ENCODE measurements at regions not wholly inside any gene's neighbourhood (a gene's known extent, or its start where the extent isn't known, plus 50 kb on each side); places are given as distances from the start of the nearest gene placed in this dataset.

DNA sequence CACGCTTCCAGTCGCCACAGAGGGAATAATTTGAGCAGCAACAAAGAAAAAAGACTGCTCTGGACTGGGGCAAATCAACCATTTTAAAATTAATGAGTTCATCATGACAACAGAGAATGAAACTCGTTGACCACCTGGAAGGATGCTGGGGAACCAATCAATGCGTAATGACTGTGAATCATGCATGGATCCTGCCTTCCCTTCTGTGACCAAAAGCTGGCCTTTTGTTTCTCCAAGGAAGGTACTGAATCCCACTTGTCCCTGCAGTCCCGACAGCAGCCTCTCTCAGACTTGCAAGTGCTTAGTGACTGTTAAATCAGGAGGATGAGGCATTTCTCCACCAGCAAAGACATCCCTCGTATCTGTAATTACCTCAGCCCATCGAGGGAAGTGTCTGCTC, 68.0 kb upstream of the TNS3 start:
- TF ChIP-seq, protein P1, sequence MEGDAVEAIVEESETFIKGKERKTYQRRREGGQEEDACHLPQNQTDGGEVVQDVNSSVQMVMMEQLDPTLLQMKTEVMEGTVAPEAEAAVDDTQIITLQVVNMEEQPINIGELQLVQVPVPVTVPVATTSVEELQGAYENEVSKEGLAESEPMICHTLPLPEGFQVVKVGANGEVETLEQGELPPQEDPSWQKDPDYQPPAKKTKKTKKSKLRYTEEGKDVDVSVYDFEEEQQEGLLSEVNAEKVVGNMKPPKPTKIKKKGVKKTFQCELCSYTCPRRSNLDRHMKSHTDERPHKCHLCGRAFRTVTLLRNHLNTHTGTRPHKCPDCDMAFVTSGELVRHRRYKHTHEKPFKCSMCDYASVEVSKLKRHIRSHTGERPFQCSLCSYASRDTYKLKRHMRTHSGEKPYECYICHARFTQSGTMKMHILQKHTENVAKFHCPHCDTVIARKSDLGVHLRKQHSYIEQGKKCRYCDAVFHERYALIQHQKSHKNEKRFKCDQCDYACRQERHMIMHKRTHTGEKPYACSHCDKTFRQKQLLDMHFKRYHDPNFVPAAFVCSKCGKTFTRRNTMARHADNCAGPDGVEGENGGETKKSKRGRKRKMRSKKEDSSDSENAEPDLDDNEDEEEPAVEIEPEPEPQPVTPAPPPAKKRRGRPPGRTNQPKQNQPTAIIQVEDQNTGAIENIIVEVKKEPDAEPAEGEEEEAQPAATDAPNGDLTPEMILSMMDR (IDR thresholded peaks at IDR 0.05), result no peak
- no peak for TF ChIP-seq EP300 (IDR thresholded peaks at IDR 0.05)
